Breast epithelium (tissue), 4 donors: ENCODE measurements at regions not wholly inside any gene's neighbourhood (a gene's known extent, or its start where the extent isn't known, plus 50 kb on each side); places are given as distances from the start of the nearest gene placed in this dataset.

Source experiments
- DNase-seq, 2 donors: peaks; one replicate each; pipeline ENCODE4 v3.0.0-alpha.2; 2019; ENCODE audit warnings: low spot score in 2 of 2
- H3K27ac ChIP-seq, 2 donors: fragments of 200-600 bp; sonication (generic) in 1 of 2; one replicate each; pipeline ENCODE4 v1.5.1; 2016 to 2019; ENCODE audit warnings: mild to moderate bottlenecking in 1 of 2
- H3K27me3 ChIP-seq, 2 donors: fragments of 200-600 bp; sonication (generic) in 1 of 2; one replicate each; pipeline versions ENCODE4 v1.5.1 to v1.6.0; 2017 to 2019; ENCODE audit warnings: control low read depth in 1 of 2, mild to moderate bottlenecking in 1 of 2
- H3K36me3 ChIP-seq: fragments of 200-600 bp; one replicate; pipeline ENCODE4 v1.5.1; 2019
- H3K4me1 ChIP-seq, 2 donors: fragments of 200-600 bp; sonication (generic); one replicate each; pipeline ENCODE4 v1.5.1; 2016 to 2019; ENCODE audit warnings: control low read depth in 1 of 2
- H3K4me3 ChIP-seq, 3 donors: fragments of 200-600 bp; sonication (generic); 1 replicate in 2 of 3; 2 replicates in 1 of 3; pipeline ENCODE4 v1.5.1; 2016 to 2019; ENCODE audit warnings: mild to moderate bottlenecking in 3 of 3, moderate library complexity in 2 of 3
- H3K9me3 ChIP-seq, 2 donors: fragments of 200-600 bp; sonication (generic) in 1 of 2; one replicate each; pipeline ENCODE4 v1.5.1; 2016 to 2019; ENCODE audit warnings: control low read depth in 1 of 2
- POLR2A ChIP-seq: fragments of 450-650 bp; IDR thresholded peaks from one replicate; pipeline ENCODE4 v1.6.1; 2016; ENCODE audit warnings: antibody characterized with exemption, mild to moderate bottlenecking, moderate library complexity
- POLR2AphosphoS5 ChIP-seq, 3 donors: sonication (generic); formaldehyde crosslinking; IDR thresholded peaks; one replicate each; pipeline ENCODE4 v1.6.1; 2017; ENCODE audit warnings: antibody characterized with exemption in 3 of 3
- intact Hi-C: fragments of 100-400 bp; cut with DNase I; formaldehyde crosslinking; loops from one replicate; pipeline ENCODE4 v1.15.1; 2023; ENCODE audit warnings: low total_unique reads
- TF ChIP-seq, protein P1 (sequence below), 3 donors: fragments of 450-650 bp; IDR thresholded peaks; one replicate each; pipeline ENCODE4 v1.5.1; 2016 to 2017; ENCODE audit warnings: antibody characterized with exemption in 3 of 3, mild to moderate bottlenecking in 3 of 3, moderate library complexity in 3 of 3

DNA sequence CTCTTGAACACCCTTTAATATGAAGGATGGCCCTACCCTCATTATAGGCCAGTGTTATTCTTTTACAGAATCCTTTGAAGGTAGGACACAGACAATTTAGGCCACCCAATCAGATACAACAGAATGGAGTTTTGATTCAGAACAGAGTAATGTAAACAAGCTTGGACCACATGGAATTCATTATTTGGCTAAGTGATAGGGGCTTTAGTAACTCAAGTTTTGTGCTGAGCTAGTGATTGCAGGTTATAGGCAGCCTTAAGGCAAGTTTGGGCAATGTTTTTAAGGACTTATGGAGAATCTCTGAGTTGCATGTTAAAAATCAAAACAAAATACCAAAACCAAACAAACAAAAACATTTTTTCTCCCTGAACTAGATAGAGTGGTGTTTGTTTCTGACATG, 312.1 kb upstream of the ROBO1 start:
- no peaks in the 10 kb centered on the region for H3K27me3 ChIP-seq
- H3K4me1 ChIP-seq, result no peaks in the 10 kb centered on the region
- intact Hi-C loops, result no loop called here
- no peaks in the 10 kb centered on the region for H3K9me3 ChIP-seq
- no peaks in the 10 kb centered on the region for H3K36me3 ChIP-seq
- TF ChIP-seq POLR2A, result no peak
- H3K27ac ChIP-seq, result no peak overlapping the region
- DNase-seq, result no peak
- H3K4me3 ChIP-seq, result no peak overlapping the region

DNA sequence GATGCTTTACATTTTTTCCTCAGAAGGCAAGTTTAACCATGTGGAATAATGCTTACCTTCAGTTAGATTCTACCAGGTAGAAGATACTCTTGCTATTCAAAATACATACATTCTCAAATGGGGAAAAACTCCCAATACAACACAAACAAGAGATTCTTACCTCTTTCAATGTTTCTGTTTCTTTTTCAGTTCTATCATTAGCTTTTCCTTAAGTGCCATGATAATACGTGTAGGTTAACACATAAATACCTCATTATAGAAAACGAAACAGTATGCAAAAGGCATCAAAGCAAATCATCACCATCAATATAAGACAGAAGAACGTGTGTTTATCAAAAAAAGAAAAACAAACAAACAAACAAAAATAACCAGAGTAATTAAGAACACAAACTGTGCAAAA, 300.7 kb upstream of the ROBO1 start:
- TF ChIP-seq POLR2A (no peak), POLR2AphosphoS5 (IDR thresholded peaks at IDR 0.05) (no peak)
- TF ChIP-seq, protein P1, sequence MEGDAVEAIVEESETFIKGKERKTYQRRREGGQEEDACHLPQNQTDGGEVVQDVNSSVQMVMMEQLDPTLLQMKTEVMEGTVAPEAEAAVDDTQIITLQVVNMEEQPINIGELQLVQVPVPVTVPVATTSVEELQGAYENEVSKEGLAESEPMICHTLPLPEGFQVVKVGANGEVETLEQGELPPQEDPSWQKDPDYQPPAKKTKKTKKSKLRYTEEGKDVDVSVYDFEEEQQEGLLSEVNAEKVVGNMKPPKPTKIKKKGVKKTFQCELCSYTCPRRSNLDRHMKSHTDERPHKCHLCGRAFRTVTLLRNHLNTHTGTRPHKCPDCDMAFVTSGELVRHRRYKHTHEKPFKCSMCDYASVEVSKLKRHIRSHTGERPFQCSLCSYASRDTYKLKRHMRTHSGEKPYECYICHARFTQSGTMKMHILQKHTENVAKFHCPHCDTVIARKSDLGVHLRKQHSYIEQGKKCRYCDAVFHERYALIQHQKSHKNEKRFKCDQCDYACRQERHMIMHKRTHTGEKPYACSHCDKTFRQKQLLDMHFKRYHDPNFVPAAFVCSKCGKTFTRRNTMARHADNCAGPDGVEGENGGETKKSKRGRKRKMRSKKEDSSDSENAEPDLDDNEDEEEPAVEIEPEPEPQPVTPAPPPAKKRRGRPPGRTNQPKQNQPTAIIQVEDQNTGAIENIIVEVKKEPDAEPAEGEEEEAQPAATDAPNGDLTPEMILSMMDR (IDR thresholded peaks at IDR 0.05), result no peak
- H3K4me1 ChIP-seq, result no peaks in the 10 kb centered on the region
- no peaks in the 10 kb centered on the region for H3K36me3 ChIP-seq
- no peaks in the 10 kb centered on the region for H3K9me3 ChIP-seq
- intact Hi-C loops, result no loop called here
- no peak for DNase-seq
- no peaks in the 10 kb centered on the region for H3K27me3 ChIP-seq
- no peak overlapping the region for H3K27ac ChIP-seq
- no peak overlapping the region for H3K4me3 ChIP-seq

DNA sequence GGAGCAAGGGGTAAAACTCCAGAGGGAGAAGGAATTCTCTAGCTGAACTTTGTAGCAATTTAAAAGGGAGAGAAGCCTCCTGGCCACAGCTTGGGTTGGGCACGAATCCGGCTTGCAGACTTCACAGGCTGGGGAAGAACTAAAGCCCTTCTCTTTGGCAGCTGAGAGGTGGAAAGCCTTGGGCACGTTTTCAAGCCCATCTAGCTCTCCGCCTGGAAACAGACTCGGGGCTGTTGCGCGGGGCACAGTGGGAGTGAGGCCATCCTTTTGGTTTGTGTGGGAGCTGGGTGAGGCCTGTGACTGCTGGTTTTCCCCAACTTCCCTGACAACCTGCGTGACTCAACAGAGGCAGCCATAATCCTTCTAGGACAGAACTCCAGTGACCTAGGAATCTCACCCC, 295.7 kb upstream of the ROBO1 start:
- TF ChIP-seq POLR2A, result no peak
- TF ChIP-seq, protein P1 (IDR thresholded peaks at IDR 0.05), result no peak
- TF ChIP-seq POLR2AphosphoS5 (IDR thresholded peaks at IDR 0.05), result no peak
- H3K4me1 ChIP-seq, result no peaks in the 10 kb centered on the region
- intact Hi-C loops, result no loop called here
- H3K36me3 ChIP-seq, result no peaks in the 10 kb centered on the region
- H3K4me3 ChIP-seq, result no peak overlapping the region
- no peak overlapping the region for H3K27ac ChIP-seq
- no peaks in the 10 kb centered on the region for H3K9me3 ChIP-seq
- no peak for DNase-seq
- no peaks in the 10 kb centered on the region for H3K27me3 ChIP-seq

DNA sequence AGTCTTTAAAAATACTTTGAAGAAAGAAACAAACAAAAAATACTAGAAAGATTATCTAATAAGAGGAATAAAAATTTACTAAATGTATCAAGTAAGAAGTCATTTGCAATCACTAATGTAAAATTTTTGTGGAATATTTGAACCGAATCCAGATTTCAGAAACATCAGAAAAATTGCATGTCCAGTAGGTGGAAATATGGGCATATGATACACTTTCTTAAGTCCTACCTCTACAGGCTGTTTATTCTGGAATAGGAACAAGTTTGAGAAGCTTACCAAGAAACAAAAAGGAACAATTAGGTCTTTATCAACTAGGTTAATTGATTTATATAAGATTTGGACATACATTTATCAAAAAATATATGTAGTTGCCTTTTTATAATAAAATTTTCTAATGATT, 292.9 kb upstream of the ROBO1 start:
- intact Hi-C loops, result no loop called here
- Histone ChIP-seq H3K4me1 (no peaks in the 10 kb centered on the region), H3K9me3 (no peaks in the 10 kb centered on the region), H3K4me3 (no peak overlapping the region), H3K36me3 (no peaks in the 10 kb centered on the region), H3K27me3 (no peaks in the 10 kb centered on the region), H3K27ac (no peak overlapping the region)
- DNase-seq, result no peak
- TF ChIP-seq POLR2AphosphoS5 (IDR thresholded peaks at IDR 0.05), result no peak
- TF ChIP-seq POLR2A, result no peak
- TF ChIP-seq, protein P1 (IDR thresholded peaks at IDR 0.05), result no peak

DNA sequence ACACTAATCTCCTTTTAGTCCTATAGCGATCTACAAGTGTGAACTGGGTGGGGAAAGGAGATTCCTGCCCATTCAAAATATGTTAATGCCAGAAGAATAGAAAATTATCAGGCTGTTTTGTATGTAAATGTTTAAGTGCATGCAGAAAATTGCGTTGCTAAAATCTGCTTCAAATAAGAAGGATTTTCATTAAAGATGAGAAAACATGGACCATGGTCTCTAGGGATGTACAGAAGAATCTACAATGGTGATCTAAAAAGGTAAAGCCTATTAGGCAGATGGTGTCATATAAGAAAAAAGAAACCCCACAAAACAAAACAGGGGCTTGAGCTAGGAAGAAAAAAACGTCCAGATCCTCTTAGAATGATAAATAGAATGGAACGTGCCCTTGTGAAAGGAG, 287.5 kb upstream of the ROBO1 start:
- DNase-seq, result no peak
- no peak for TF ChIP-seq POLR2A
- TF ChIP-seq POLR2AphosphoS5 (IDR thresholded peaks at IDR 0.05), result no peak
- TF ChIP-seq, protein P1 (IDR thresholded peaks at IDR 0.05), result no peak
- H3K4me1 ChIP-seq, result no peaks in the 10 kb centered on the region
- no peaks in the 10 kb centered on the region for H3K36me3 ChIP-seq
- H3K4me3 ChIP-seq, result no peak overlapping the region
- peaks cover 0 to 3% of the 10 kb centered on the region in 2 donors for H3K9me3 ChIP-seq
- no peaks in the 10 kb centered on the region for H3K27me3 ChIP-seq
- no peak overlapping the region for H3K27ac ChIP-seq
- intact Hi-C loops, result no loop called here

DNA sequence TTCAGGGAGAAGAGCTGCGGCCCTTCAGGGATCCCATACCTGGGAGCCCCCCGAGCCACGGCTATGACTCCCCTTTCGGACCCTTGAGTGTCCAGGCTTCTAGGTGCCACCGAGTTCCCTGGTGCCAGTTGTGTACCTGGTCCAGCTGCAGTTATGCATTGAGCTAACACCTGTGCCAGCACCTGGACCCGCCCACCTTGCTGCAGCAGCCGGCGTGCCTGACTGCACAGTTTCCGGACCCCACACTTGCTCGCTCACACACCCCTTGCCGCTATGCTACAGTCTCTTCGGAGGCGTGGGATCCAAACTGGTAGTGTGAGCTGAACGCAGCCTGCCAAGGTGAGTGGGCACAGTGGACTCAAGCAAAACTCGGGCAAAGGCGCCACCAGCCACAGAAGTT, 284.5 kb upstream of the ROBO1 start:
- intact Hi-C loops, result no loop called here
- no peak for DNase-seq
- peaks cover 0 to 3% of the 10 kb centered on the region in 2 donors for H3K9me3 ChIP-seq
- no peak for TF ChIP-seq POLR2AphosphoS5 (IDR thresholded peaks at IDR 0.05)
- TF ChIP-seq POLR2A, result no peak
- TF ChIP-seq, protein P1 (IDR thresholded peaks at IDR 0.05), result no peak
- no peaks in the 10 kb centered on the region for H3K36me3 ChIP-seq
- H3K4me3 ChIP-seq, result no peak overlapping the region
- H3K27ac ChIP-seq, result no peak overlapping the region
- no peaks in the 10 kb centered on the region for H3K27me3 ChIP-seq
- H3K4me1 ChIP-seq, result no peaks in the 10 kb centered on the region
